Astrocyte (in vitro differentiated cells and primary cell): ENCODE measurements at regions not wholly inside any gene's neighbourhood (a gene's known extent, or its start where the extent isn't known, plus 50 kb on each side); places are given as distances from the start of the nearest gene placed in this dataset.
"Not testable (repeated sequence)": the region's sequence is repeated elsewhere in the genome, so short reads cannot be mapped to it uniquely, and the experiment has no call there.

Experiments
- DNase-seq: peaks from one replicate; pipeline ENCODE4 v3.0.0-alpha.2; 2010; ENCODE audit warnings: low read depth
- FAIRE-seq: peaks from 2 replicates; lab custom pipeline; 2011; peaks lifted over from hg19 to GRCh38; lab: Jason Lieb, UNC
- H2AFZ ChIP-seq: 2 replicates; pipeline ENCODE4 v1.6.0; 2012; ENCODE audit warnings: low read depth, low read length, inconsistent platforms
- H3K27ac ChIP-seq: 2 replicates; pipeline ENCODE4 v1.5.1; 2011; ENCODE audit warnings: low read depth, low read length, inconsistent platforms
- H3K27me3 ChIP-seq: 2 replicates; pipeline ENCODE4 v1.6.0; 2011; ENCODE audit warnings: low read length, inconsistent platforms; ENCODE audit not compliant: insufficient read depth
- H3K36me3 ChIP-seq: 2 replicates; pipeline ENCODE4 v1.5.1; 2011; ENCODE audit warnings: low read length, inconsistent platforms; ENCODE audit not compliant: insufficient read depth
- H3K4me1 ChIP-seq: 2 replicates; pipeline ENCODE4 v1.5.1; 2011; ENCODE audit warnings: low read length, inconsistent platforms; ENCODE audit not compliant: insufficient read depth
- H3K4me2 ChIP-seq: 2 replicates; pipeline ENCODE4 v1.6.0; 2012; ENCODE audit warnings: low read length, inconsistent platforms
- H3K4me3 ChIP-seq: 2 replicates; pipeline ENCODE4 v1.5.1; 2011; ENCODE audit warnings: low read depth, mild to moderate bottlenecking, low read length, inconsistent platforms; ENCODE audit not compliant: insufficient read depth
- H3K79me2 ChIP-seq: 2 replicates; pipeline ENCODE4 v1.6.0; 2012; ENCODE audit warnings: mild to moderate bottlenecking, low read length, inconsistent platforms; ENCODE audit not compliant: insufficient read depth
- H3K9ac ChIP-seq: 2 replicates; pipeline ENCODE4 v1.6.0; 2012; ENCODE audit warnings: mild to moderate bottlenecking, low read length, inconsistent platforms
- H3K9me3 ChIP-seq: 2 replicates; pipeline ENCODE4 v1.5.1; 2012; ENCODE audit warnings: low read depth, mild to moderate bottlenecking, low read length, inconsistent platforms; ENCODE audit not compliant: insufficient read depth
- H4K20me1 ChIP-seq: 2 replicates; pipeline ENCODE4 v1.6.0; 2012; ENCODE audit warnings: low read length, inconsistent platforms; ENCODE audit not compliant: insufficient read depth
- H3K27ac Mint-ChIP-seq: one replicate; pipeline ENCODE4 v1.8.0; 2021; ENCODE audit warnings: mild to moderate bottlenecking, mixed read lengths; ENCODE audit not compliant: unreplicated experiment
- H3K27me3 Mint-ChIP-seq: one replicate; pipeline ENCODE4 v1.8.0; 2021; ENCODE audit warnings: low read depth, mixed read lengths; ENCODE audit not compliant: unreplicated experiment
- H3K36me3 Mint-ChIP-seq: one replicate; pipeline ENCODE4 v1.8.0; 2021; ENCODE audit warnings: low read depth, mixed read lengths; ENCODE audit not compliant: unreplicated experiment
- H3K4me1 Mint-ChIP-seq: one replicate; pipeline ENCODE4 v1.8.0; 2021; ENCODE audit warnings: low read depth, mixed read lengths; ENCODE audit not compliant: unreplicated experiment
- H3K4me3 Mint-ChIP-seq: one replicate; pipeline ENCODE4 v1.8.0; 2021; ENCODE audit warnings: mild to moderate bottlenecking, moderate library complexity, mixed read lengths; ENCODE audit not compliant: unreplicated experiment
- H3K9me3 Mint-ChIP-seq: one replicate; pipeline ENCODE4 v1.8.0; 2021; ENCODE audit warnings: mild to moderate bottlenecking, mixed read lengths; ENCODE audit not compliant: unreplicated experiment
- CTCF ChIP-seq: IDR thresholded peaks from 2 replicates; pipeline ENCODE4 v1.5.1; 2011; ENCODE audit warnings: low read depth, mild to moderate bottlenecking, inconsistent platforms, low read length, moderate library complexity; ENCODE audit not compliant: insufficient read depth
- EZH2 ChIP-seq: IDR thresholded peaks from 2 replicates; pipeline ENCODE4 v1.6.1; 2012; ENCODE audit warnings: mild to moderate bottlenecking, low read length, inconsistent platforms; ENCODE audit not compliant: insufficient read depth

DNA sequence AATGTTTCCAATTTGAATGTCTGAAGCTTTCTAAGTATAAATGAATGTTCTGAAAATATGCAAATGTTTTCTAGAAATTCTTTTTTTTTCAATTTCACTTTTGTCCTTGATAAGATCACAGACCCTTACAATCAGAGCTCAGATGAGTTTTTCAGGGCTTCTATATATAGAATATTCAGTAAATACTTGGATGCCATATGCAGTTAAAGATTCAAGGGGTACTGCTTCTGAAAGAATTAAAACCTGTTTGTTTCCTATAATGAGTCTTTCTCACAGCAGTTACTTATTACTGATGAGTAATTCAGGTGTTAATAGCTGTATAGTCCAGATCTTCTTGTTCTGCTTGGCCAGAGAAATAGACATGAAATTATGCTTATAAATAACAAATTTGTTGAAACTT, 812.6 kb downstream of the ZPLD1 start:
- no peaks in the 10 kb centered on the region for H3K4me1 ChIP-seq
- no peak overlapping the region for H3K27ac ChIP-seq
- Mint-ChIP-seq H3K27ac (no peak overlapping the region), H3K4me1 (no peaks in the 10 kb centered on the region), H3K4me3 (no peak overlapping the region), H3K36me3 (no peaks in the 10 kb centered on the region), H3K27me3 (no peaks in the 10 kb centered on the region), H3K9me3 (peaks cover 2% of the 10 kb centered on the region)
- H3K4me3 ChIP-seq = no peak overlapping the region
- H2AFZ ChIP-seq = no peak overlapping the region
- no peak for TF ChIP-seq CTCF
- TF ChIP-seq EZH2 = no peak
- no peaks in the 10 kb centered on the region for H3K79me2 ChIP-seq
- H3K36me3 ChIP-seq = no peaks in the 10 kb centered on the region
- H3K9ac ChIP-seq = no peak overlapping the region
- no peak overlapping the region for H3K4me2 ChIP-seq
- no peaks in the 10 kb centered on the region for H3K9me3 ChIP-seq
- H4K20me1 ChIP-seq = no peaks in the 10 kb centered on the region
- FAIRE-seq (no peak), DNase-seq (no peak)
- no peaks in the 10 kb centered on the region for H3K27me3 ChIP-seq

- H2AFZ ChIP-seq, H3K9me3 Mint-ChIP-seq, H3K27me3 ChIP-seq, H3K27ac ChIP-seq, H3K27ac Mint-ChIP-seq, H3K4me3 ChIP-seq, H3K4me3 Mint-ChIP-seq, H3K27me3 Mint-ChIP-seq, H3K79me2 ChIP-seq, DNase-seq, H3K9ac ChIP-seq, H3K4me1 ChIP-seq, H3K4me1 Mint-ChIP-seq, FAIRE-seq, H3K4me2 ChIP-seq, H3K36me3 Mint-ChIP-seq, H3K36me3 ChIP-seq, H4K20me1 ChIP-seq, H3K9me3 ChIP-seq: not testable (repeated sequence)
These were observed 820.0 kb downstream of the ZPLD1 start for GRCh38 chr3:103254827-103255226.

GRCh38 chr3:103269287-103269686, 834.5 kb downstream of the ZPLD1 start:
- no peaks in the 10 kb centered on the region for H3K4me1 Mint-ChIP-seq
- H3K27me3 Mint-ChIP-seq = no peaks in the 10 kb centered on the region
- Histone ChIP-seq H3K79me2 (no peaks in the 10 kb centered on the region), H4K20me1 (no peaks in the 10 kb centered on the region), H3K27me3 (no peaks in the 10 kb centered on the region), H3K27ac (no peak overlapping the region), H3K9ac (no peak overlapping the region), H2AFZ (no peak overlapping the region), H3K4me3 (no peak overlapping the region), H3K36me3 (no peaks in the 10 kb centered on the region), H3K4me2 (no peak overlapping the region), H3K4me1 (no peaks in the 10 kb centered on the region), H3K9me3 (no peaks in the 10 kb centered on the region)
- peaks cover 13% of the 10 kb centered on the region for H3K9me3 Mint-ChIP-seq
- H3K4me3 Mint-ChIP-seq = no peak overlapping the region
- DNase-seq = no peak
- H3K36me3 Mint-ChIP-seq = no peaks in the 10 kb centered on the region
- no peak overlapping the region for H3K27ac Mint-ChIP-seq
- no peak for FAIRE-seq
- TF ChIP-seq CTCF (no peak), EZH2 (no peak)
